ENCODE measurements at regions not wholly inside any gene's neighbourhood (a gene's known extent, or its start where the extent isn't known, plus 50 kb on each side); places are given as distances from the start of the nearest gene placed in this dataset.

DNA sequence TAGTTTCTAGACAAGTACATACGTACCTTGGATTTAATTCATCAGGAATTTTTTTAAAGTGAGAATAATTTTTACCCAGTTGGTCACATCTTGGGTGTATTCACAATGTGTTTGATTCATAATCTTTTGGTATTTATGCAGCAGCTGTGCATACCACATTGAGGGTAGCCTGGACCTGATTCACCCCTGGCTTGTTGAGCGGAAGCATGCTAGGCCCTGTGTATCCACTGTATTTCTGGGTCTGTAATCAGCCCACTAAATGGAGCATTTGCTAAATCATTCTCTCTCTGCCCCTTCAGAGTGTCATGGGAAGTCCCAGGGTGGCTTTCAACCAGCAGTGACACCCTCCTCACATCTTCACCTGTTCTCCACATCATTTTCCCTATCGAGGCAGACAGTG is 203.8 kb upstream of the RGS6 start (continued):
- TF ChIP-seq NFYB (CRISPR knock-in tag; conservative IDR thresholded peaks at IDR 0.05; ENCODE audit: low read depth) = no peak
- TF ChIP-seq, protein P1, sequence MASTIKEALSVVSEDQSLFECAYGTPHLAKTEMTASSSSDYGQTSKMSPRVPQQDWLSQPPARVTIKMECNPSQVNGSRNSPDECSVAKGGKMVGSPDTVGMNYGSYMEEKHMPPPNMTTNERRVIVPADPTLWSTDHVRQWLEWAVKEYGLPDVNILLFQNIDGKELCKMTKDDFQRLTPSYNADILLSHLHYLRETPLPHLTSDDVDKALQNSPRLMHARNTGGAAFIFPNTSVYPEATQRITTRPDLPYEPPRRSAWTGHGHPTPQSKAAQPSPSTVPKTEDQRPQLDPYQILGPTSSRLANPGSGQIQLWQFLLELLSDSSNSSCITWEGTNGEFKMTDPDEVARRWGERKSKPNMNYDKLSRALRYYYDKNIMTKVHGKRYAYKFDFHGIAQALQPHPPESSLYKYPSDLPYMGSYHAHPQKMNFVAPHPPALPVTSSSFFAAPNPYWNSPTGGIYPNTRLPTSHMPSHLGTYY (CRISPR knock-in tag; IDR thresholded peaks at IDR 0.05) = no peak
- no peak for TF ChIP-seq JAZF1 (CRISPR knock-in tag; IDR thresholded peaks at IDR 0.05)
- no peak for TF ChIP-seq ZNF423 (CRISPR knock-in tag; IDR thresholded peaks at IDR 0.05)
- TF ChIP-seq, protein P2, sequence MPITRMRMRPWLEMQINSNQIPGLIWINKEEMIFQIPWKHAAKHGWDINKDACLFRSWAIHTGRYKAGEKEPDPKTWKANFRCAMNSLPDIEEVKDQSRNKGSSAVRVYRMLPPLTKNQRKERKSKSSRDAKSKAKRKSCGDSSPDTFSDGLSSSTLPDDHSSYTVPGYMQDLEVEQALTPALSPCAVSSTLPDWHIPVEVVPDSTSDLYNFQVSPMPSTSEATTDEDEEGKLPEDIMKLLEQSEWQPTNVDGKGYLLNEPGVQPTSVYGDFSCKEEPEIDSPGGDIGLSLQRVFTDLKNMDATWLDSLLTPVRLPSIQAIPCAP (CRISPR knock-in tag; IDR thresholded peaks at IDR 0.05) = no peak
- no peak for TF ChIP-seq NR3C1 (CRISPR knock-in tag; conservative IDR thresholded peaks at IDR 0.05; ENCODE audit: low read depth)
- TF ChIP-seq, protein P3, sequence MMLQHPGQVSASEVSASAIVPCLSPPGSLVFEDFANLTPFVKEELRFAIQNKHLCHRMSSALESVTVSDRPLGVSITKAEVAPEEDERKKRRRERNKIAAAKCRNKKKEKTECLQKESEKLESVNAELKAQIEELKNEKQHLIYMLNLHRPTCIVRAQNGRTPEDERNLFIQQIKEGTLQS (CRISPR knock-in tag; conservative IDR thresholded peaks at IDR 0.05) = no peak
- TF ChIP-seq, protein P4, sequence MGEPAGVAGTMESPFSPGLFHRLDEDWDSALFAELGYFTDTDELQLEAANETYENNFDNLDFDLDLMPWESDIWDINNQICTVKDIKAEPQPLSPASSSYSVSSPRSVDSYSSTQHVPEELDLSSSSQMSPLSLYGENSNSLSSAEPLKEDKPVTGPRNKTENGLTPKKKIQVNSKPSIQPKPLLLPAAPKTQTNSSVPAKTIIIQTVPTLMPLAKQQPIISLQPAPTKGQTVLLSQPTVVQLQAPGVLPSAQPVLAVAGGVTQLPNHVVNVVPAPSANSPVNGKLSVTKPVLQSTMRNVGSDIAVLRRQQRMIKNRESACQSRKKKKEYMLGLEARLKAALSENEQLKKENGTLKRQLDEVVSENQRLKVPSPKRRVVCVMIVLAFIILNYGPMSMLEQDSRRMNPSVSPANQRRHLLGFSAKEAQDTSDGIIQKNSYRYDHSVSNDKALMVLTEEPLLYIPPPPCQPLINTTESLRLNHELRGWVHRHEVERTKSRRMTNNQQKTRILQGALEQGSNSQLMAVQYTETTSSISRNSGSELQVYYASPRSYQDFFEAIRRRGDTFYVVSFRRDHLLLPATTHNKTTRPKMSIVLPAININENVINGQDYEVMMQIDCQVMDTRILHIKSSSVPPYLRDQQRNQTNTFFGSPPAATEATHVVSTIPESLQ (CRISPR knock-in tag; IDR thresholded peaks at IDR 0.05) = no peak
- TF ChIP-seq, protein P5, sequence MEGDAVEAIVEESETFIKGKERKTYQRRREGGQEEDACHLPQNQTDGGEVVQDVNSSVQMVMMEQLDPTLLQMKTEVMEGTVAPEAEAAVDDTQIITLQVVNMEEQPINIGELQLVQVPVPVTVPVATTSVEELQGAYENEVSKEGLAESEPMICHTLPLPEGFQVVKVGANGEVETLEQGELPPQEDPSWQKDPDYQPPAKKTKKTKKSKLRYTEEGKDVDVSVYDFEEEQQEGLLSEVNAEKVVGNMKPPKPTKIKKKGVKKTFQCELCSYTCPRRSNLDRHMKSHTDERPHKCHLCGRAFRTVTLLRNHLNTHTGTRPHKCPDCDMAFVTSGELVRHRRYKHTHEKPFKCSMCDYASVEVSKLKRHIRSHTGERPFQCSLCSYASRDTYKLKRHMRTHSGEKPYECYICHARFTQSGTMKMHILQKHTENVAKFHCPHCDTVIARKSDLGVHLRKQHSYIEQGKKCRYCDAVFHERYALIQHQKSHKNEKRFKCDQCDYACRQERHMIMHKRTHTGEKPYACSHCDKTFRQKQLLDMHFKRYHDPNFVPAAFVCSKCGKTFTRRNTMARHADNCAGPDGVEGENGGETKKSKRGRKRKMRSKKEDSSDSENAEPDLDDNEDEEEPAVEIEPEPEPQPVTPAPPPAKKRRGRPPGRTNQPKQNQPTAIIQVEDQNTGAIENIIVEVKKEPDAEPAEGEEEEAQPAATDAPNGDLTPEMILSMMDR (IDR thresholded peaks at IDR 0.05) = no peak
- TF ChIP-seq OVOL2 (CRISPR knock-in tag; IDR thresholded peaks at IDR 0.05; ENCODE audit: borderline replicate concordance) = no peak

DNA sequence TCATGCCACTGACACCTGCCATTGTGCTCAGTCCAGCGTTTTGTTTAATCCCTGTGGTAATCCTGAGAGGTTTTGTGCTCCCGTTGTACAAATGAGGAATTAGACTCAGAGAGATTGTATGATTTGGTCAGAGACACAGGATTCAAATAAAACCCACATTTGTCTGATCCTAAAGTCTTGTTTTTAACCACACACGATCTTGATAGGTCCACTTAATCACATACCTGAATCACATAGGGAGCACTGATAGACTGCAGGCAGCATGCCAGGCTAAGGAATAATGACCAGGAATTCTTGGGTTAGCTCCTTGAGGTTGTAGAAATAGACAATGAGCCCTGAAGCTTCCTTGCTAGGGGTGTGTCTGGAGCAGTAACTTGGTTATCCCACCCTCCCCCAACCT is 202.6 kb upstream of the RGS6 start:
- H3K4me1 Mint-ChIP-seq = no peaks in the 10 kb centered on the region
- H3K27ac Mint-ChIP-seq = no peak overlapping the region; the same call in 1 of the 2 replicates
- no peak overlapping the region for H3K4me3 Mint-ChIP-seq
- no peaks in the 10 kb centered on the region for H3K27me3 Mint-ChIP-seq (ENCODE audit: low read depth)
- CTCF ChIA-PET = interaction anchor here (2.4 kb wide), 1 partner anchor 126 kb away, joined by 7 read pairs; no protein-coding TSS in a partner anchor
- ATAC-seq (no peak), DNase-seq (ENCODE audit: low spot score) (no peak)
- TF ChIP-seq RORB (CRISPR knock-in tag; IDR thresholded peaks at IDR 0.05) = no peak
- TF ChIP-seq, protein P6, sequence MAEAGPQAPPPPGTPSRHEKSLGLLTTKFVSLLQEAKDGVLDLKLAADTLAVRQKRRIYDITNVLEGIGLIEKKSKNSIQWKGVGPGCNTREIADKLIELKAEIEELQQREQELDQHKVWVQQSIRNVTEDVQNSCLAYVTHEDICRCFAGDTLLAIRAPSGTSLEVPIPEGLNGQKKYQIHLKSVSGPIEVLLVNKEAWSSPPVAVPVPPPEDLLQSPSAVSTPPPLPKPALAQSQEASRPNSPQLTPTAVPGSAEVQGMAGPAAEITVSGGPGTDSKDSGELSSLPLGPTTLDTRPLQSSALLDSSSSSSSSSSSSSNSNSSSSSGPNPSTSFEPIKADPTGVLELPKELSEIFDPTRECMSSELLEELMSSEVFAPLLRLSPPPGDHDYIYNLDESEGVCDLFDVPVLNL (CRISPR knock-in tag; IDR thresholded peaks at IDR 0.05; ENCODE audit: borderline replicate concordance, low read depth) = no peak
- peaks cover 58% of the 10 kb centered on the region for H3K36me3 Mint-ChIP-seq
- POLR2A ChIA-PET = no interaction called here
- no peaks in the 10 kb centered on the region for H3K9me3 Mint-ChIP-seq

DNA sequence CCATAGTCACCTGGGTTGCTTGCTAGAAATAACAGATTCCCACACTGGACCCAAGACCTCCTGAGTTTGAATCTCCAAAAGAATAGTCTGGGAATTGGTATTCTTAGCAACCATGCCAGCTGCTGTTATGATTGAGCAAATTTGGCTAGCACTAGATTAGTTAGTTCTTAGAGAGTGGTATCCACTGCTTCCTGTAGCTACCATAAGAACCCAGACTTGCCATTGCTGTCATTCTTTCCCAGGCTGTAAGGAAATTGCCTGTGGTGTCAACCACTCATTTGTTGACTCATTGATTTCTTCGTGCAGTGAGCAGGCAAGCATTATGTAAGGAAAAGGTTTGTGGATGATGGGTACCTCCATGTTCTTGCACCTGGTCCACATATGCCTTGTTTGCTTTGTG is 201.8 kb upstream of the RGS6 start:
- no peak overlapping the region for H3K4me3 Mint-ChIP-seq
- H3K9me3 Mint-ChIP-seq = no peaks in the 10 kb centered on the region
- POLR2A ChIA-PET = no interaction called here
- DNase-seq (ENCODE audit: low spot score) (no peak), ATAC-seq (no peak)
- no peak overlapping the region for H3K27ac Mint-ChIP-seq
- H3K36me3 Mint-ChIP-seq = peaks cover 58% of the 10 kb centered on the region
- H3K4me1 Mint-ChIP-seq = no peaks in the 10 kb centered on the region
- no peaks in the 10 kb centered on the region for H3K27me3 Mint-ChIP-seq (ENCODE audit: low read depth)
- CTCF ChIA-PET = interaction anchor here (1.4 to 2.4 kb wide), 2 partner anchors 11 to 125 kb away, joined by 3 to 7 read pairs; no protein-coding TSS in a partner anchor
- TF ChIP-seq, protein P7, sequence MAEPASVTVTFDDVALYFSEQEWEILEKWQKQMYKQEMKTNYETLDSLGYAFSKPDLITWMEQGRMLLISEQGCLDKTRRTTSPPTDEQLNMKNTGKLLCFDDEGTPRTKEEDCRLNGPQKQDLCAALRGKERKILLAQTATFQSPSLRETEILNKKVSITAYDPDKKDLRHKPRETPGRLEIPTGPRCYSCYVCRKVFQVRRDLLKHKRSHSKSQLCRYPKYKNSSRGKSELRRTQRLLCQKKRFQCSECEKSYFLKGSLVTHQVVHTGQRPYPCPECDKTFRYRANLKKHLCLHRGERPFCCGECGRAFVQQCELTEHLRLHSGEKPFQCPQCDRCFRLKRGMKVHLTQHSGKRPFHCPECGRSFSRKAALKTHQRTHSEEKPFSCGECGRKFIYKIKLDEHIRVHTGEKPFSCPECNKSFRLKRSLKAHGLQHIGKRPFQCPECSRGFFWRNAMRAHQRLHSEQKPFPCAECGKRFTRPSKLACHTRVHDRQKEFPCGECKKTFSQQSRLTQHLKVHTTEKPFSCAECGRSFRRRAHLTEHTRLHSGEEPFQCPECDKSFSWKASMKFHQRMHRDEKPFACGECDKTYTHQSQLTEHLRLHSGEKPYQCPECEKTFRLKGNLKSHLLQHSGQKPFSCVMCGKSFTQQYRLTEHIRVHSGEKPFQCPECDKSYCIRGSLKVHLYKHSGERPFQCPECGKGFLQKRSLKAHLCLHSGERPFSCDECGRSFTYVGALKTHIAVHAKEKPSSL (CRISPR knock-in tag; conservative IDR thresholded peaks at IDR 0.05) = no peak
- TF ChIP-seq, protein P8, sequence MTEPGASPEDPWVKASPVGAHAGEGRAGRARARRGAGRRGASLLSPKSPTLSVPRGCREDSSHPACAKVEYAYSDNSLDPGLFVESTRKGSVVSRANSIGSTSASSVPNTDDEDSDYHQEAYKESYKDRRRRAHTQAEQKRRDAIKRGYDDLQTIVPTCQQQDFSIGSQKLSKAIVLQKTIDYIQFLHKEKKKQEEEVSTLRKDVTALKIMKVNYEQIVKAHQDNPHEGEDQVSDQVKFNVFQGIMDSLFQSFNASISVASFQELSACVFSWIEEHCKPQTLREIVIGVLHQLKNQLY (CRISPR knock-in tag; IDR thresholded peaks at IDR 0.05) = no peak
- TF ChIP-seq, protein P3 (CRISPR knock-in tag; conservative IDR thresholded peaks at IDR 0.05) = no peak
- TF ChIP-seq GTF2I (CRISPR knock-in tag; conservative IDR thresholded peaks at IDR 0.05) (no peak), FOXJ3 (CRISPR knock-in tag; IDR thresholded peaks at IDR 0.05; ENCODE audit: borderline replicate concordance) (no peak), ZNF416 (CRISPR knock-in tag; IDR thresholded peaks at IDR 0.05) (no peak), NR3C1 (CRISPR knock-in tag; conservative IDR thresholded peaks at IDR 0.05; ENCODE audit: low read depth) (no peak), JAZF1 (CRISPR knock-in tag; IDR thresholded peaks at IDR 0.05) (no peak)
- TF ChIP-seq, protein P9, sequence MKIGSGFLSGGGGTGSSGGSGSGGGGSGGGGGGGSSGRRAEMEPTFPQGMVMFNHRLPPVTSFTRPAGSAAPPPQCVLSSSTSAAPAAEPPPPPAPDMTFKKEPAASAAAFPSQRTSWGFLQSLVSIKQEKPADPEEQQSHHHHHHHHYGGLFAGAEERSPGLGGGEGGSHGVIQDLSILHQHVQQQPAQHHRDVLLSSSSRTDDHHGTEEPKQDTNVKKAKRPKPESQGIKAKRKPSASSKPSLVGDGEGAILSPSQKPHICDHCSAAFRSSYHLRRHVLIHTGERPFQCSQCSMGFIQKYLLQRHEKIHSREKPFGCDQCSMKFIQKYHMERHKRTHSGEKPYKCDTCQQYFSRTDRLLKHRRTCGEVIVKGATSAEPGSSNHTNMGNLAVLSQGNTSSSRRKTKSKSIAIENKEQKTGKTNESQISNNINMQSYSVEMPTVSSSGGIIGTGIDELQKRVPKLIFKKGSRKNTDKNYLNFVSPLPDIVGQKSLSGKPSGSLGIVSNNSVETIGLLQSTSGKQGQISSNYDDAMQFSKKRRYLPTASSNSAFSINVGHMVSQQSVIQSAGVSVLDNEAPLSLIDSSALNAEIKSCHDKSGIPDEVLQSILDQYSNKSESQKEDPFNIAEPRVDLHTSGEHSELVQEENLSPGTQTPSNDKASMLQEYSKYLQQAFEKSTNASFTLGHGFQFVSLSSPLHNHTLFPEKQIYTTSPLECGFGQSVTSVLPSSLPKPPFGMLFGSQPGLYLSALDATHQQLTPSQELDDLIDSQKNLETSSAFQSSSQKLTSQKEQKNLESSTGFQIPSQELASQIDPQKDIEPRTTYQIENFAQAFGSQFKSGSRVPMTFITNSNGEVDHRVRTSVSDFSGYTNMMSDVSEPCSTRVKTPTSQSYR (CRISPR knock-in tag; IDR thresholded peaks at IDR 0.05) = no peak

All from WTC11 (cell line).